Right renal cortex interstitium (tissue), 3 donors: ENCODE measurements at regions not wholly inside any gene's neighbourhood (a gene's known extent, or its start where the extent isn't known, plus 50 kb on each side); places are given as distances from the start of the nearest gene placed in this dataset.

Source experiments
- DNase-seq, 3 donors: peaks; one replicate each; pipeline ENCODE4 v3.0.0-alpha.2; 2013; ENCODE audit warnings: low read depth in 3 of 3, low spot score in 2 of 3

- DNase-seq: peak in 1 of 3 donors; percentile 23
These were observed 527.2 kb downstream of the GATA3 start for GRCh38 chr10:8581521-8582225.

GRCh38 chr10:8583096-8583495 lies 528.6 kb downstream of the GATA3 start:
- DNase-seq: no peak

GRCh38 chr10:8584666-8585065 lies 530.2 kb downstream of the GATA3 start:
- DNase-seq: no peak

- DNase-seq: no peak
These were observed 532.0 kb downstream of the GATA3 start for GRCh38 chr10:8586504-8586903.

GRCh38 chr10:8588135-8588534 lies 533.6 kb downstream of the GATA3 start:
- no peak for DNase-seq

GRCh38 chr10:8590518-8590917 lies 536.0 kb downstream of the GATA3 start:
- DNase-seq: no peak

- DNase-seq: no peak
These were observed 537.2 kb downstream of the GATA3 start for GRCh38 chr10:8591640-8592039.

GRCh38 chr10:8594176-8594575 lies 539.7 kb downstream of the GATA3 start:
- DNase-seq: no peak

GRCh38 chr10:8594711-8595110 lies 540.2 kb downstream of the GATA3 start:
- no peak for DNase-seq

- no peak for DNase-seq
These were observed 540.7 kb downstream of the GATA3 start for GRCh38 chr10:8595140-8595539.

- DNase-seq: no peak
These were observed 542.5 kb downstream of the GATA3 start for GRCh38 chr10:8596929-8597472.

GRCh38 chr10:8600192-8600591 lies 545.7 kb downstream of the GATA3 start:
- no peak for DNase-seq

GRCh38 chr10:8602821-8603220 lies 548.3 kb downstream of the GATA3 start:
- DNase-seq: no peak

GRCh38 chr10:8614054-8614565 lies 559.6 kb downstream of the GATA3 start:
- DNase-seq: no peak

GRCh38 chr10:8615118-8615517 lies 560.6 kb downstream of the GATA3 start:
- no peak for DNase-seq

- no peak for DNase-seq
These were observed 561.7 kb downstream of the GATA3 start for GRCh38 chr10:8616166-8616565.

GRCh38 chr10:8617792-8618191 lies 563.3 kb downstream of the GATA3 start:
- no peak for DNase-seq

GRCh38 chr10:8618834-8619233 lies 564.3 kb downstream of the GATA3 start:
- no peak for DNase-seq

- DNase-seq: no peak
These were observed 573.9 kb downstream of the GATA3 start for GRCh38 chr10:8628351-8628750.

GRCh38 chr10:8633909-8634308 lies 579.4 kb downstream of the GATA3 start:
- no peak for DNase-seq

GRCh38 chr10:8636371-8636770 lies 581.9 kb downstream of the GATA3 start:
- DNase-seq: no peak

GRCh38 chr10:8637640-8638039 lies 583.2 kb downstream of the GATA3 start:
- DNase-seq: peak in 1 of 3 donors; percentile 20
